ENCODE measurements at regions not wholly inside any gene's neighbourhood (a gene's known extent, or its start where the extent isn't known, plus 50 kb on each side); places are given as distances from the start of the nearest gene placed in this dataset.

DNA sequence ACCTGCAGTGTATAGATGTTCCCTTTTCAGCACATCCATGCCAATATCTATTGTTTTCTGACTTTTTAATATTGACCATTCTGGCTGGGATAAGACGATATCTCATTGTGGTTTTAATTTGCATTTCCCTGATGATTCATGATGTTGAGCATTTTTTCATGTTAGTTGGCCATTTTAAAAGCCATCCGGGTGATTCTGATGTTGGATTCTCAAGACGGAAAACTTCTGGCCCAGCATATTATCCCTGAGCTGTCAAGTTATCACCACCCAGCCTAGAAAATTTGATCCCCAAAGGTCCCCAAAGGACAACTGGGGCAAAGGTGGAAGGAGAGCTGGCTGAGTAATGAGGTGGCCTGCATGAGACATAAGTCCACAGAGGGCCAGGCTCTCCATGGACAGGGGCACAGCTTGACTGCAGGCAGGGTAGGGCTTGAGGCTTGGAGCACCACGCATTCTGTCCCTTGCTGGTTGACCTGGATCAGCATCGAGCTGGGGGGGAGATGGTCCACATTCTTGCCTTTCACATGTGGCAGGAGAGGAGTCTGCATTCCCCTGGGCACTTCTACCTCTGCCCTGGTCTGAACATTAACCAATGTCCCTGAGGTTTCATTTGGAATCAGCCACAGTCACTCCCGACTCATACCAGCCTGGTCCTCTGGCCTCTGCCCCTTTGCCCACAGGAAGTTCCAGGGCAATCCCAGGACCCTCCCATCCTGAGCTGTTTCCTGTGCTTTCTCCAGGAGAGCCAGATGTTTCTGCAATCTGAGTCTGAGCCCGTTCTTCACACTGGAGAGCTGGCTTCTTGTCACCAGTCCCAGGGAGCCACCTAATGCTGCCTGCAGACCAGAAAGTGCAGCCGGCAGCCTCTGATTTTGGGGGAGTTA lies 69.2 kb downstream of the ISG20 start:
- intact Hi-C loops (cut with DNase I), result no loop called here
- ATAC-seq, result no peak
- no peak for DNase-seq (ENCODE audit: low spot score)

GRCh38 chr15:88708655-88709054 lies 69.8 kb downstream of the ISG20 start:
- DNase-seq (ENCODE audit: low spot score) (no peak), ATAC-seq (no peak)
- intact Hi-C loops (cut with DNase I), result no loop called here

GRCh38 chr15:88710027-88710715 lies 71.4 kb downstream of the ISG20 start:
- ATAC-seq (no peak), DNase-seq (ENCODE audit: low spot score) (no peak)
- intact Hi-C loops (cut with DNase I), result no loop called here

DNA sequence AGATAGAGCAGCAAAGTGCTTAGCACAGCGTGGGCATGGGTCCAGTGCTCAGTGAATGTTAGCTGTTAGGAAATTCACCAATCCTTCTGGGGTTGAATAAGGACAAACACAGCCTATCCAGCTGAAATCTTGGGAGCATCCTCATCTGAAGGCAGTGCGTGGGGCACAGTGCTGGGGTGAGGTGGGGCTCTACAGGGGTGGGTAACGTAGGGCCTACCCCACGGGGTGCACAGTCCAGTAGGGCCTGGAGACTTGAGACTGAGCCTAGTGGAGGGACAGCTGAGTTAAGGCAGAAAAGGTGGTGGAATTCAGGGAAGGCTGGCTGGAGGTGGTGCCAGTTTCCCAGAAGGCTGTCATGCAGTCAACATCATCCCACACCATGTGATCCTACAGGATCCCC lies 73.0 kb downstream of the ISG20 start:
- intact Hi-C loops (cut with DNase I), result no loop called here
- DNase-seq (ENCODE audit: low spot score), result no peak
- ATAC-seq, result peak; percentile 11

GRCh38 chr15:88714782-88715372 lies 76.1 kb downstream of the ISG20 start:
- no peak for DNase-seq (ENCODE audit: low spot score)
- intact Hi-C loops (cut with DNase I), result no loop called here
- ATAC-seq, result peak; percentile 86

- no peak for ATAC-seq
- intact Hi-C loops (cut with DNase I), result no loop called here
- no peak for DNase-seq (ENCODE audit: low spot score)
Observed at GRCh38 chr15:88716543-88717381, 77.9 kb downstream of the ISG20 start.

DNA sequence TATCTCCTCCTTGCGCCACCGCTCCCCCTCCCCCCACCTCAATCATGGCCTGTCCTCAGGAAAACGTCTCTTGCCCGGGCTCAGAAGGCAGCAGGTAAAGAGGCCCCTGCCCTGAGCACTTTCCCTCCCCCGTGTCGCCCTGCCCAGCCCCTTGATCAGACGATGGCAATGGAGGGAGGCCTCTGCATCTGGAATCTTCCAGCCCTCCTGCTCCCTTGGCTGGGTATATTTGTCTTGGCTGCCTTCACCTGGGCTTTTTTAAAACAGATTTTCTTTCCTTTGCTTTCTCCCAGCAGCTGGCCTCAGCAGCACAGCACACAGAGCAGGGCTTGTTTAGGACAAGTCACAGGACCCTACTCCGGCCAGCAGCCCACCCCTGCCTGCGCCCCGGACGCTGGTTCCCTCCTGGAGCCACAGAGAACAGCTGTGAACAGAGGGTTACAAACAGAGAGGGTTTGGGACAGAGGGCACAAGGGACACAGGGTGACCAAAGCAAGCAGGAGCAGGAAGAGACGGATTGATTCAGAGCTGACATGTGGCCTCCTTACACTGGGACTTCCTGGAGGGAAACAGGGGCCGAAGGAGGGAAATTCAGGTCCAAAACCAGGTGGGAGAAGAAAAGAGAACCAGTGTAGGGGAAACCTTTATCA lies 78.7 kb downstream of the ISG20 start:
- intact Hi-C loops (cut with DNase I), result no loop called here
- DNase-seq (ENCODE audit: low spot score) (no peak), ATAC-seq (peak; percentile 83)

- intact Hi-C loops (cut with DNase I), result no loop called here
- ATAC-seq (no peak), DNase-seq (ENCODE audit: low spot score) (no peak)
Observed at GRCh38 chr15:88718731-88719130, 79.9 kb downstream of the ISG20 start.

- ATAC-seq, result no peak
- DNase-seq (ENCODE audit: low spot score), result no peak
- intact Hi-C loops (cut with DNase I), result no loop called here
Observed at GRCh38 chr15:88719654-88720053, 80.8 kb downstream of the ISG20 start.

GRCh38 chr15:88725305-88726210 lies 77.7 kb upstream of the ACAN start:
- intact Hi-C loops (cut with DNase I), result loop anchor here (2.0 kb wide), 1 partner anchor 79 kb away; no protein-coding TSS in a partner anchor
- DNase-seq (ENCODE audit: low spot score), result no peak
- no peak for ATAC-seq

DNA sequence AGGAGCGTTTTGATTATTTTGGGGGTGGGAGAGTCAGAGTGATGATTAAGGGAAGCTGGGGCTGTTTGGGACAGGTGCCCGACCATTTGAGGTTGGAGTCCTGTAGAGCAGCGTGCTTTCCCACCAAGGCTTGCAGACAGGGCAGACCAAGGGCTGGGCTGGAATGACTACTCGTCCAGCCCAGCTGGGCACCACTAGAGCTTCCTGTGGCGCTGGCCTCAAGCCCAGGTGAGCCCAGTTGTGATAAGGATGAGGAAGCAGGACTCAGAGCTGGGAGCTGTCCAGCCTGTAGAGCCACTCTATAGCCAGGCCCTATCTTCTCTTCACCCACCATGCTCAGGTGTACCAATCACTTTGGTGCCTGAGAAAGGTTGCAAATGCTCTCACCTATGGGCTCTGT lies 75.8 kb upstream of the ACAN start:
- no peak for ATAC-seq
- DNase-seq (ENCODE audit: low spot score), result no peak
- intact Hi-C loops (cut with DNase I), result no loop called here

DNA sequence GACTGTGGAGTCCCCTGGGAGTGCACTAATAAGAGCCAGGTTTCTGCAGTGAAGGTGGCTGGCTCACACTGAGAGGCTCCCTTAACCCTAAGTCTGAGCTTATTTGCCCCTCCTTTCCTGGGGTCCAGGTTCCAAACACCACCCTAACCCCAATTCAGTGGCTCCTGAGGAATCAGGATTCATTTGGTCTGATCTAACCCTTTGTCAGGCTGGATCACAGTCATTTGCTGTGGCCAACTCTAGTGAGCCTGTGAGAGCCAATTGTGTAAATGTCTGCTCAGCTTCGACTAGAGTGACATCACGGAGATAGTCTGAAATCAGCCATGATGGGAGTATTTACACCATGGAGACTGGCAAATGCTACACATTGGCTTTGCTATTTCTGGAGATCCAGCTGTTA lies 73.7 kb upstream of the ACAN start:
- DNase-seq (ENCODE audit: low spot score) (no peak), ATAC-seq (no peak)
- intact Hi-C loops (cut with DNase I), result no loop called here

- no peak for ATAC-seq
- intact Hi-C loops (cut with DNase I), result no loop called here
- DNase-seq (ENCODE audit: low spot score), result no peak
Observed at GRCh38 chr15:88730751-88731150, 72.5 kb upstream of the ACAN start.

GRCh38 chr15:88735212-88735611 lies 68.0 kb upstream of the ACAN start:
- ATAC-seq (no peak), DNase-seq (ENCODE audit: low spot score) (no peak)
- intact Hi-C loops (cut with DNase I), result no loop called here

GRCh38 chr15:88736204-88736603 lies 67.0 kb upstream of the ACAN start:
- ATAC-seq, result no peak
- intact Hi-C loops (cut with DNase I), result no loop called here

DNA sequence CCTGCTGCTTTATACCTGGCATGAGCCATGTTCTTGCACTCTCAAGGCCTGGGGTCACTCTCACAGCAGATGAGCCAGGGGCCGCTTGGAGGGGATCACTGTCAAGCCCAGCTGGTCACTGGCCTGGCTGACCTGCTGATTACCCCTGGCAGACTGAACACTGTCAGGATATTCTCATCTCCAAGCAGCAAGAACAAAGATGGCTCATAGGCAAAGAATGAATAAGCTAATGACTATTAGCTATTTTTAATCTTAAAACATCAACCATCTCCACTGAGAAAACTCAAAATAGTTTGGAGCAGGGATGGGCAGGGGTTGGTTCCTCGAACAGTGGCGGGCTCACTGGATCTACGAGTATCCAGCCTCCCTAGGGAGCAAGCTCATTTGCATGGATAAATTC lies 64.4 kb upstream of the ACAN start:
- intact Hi-C loops (cut with DNase I), result no loop called here
- ATAC-seq, result peak; percentile 28
- DNase-seq (ENCODE audit: low spot score), result no peak

More at GRCh38 chr15:88736204-88736603, 67.0 kb upstream of the ACAN start:
- no peak for DNase-seq (ENCODE audit: low spot score)

DNA sequence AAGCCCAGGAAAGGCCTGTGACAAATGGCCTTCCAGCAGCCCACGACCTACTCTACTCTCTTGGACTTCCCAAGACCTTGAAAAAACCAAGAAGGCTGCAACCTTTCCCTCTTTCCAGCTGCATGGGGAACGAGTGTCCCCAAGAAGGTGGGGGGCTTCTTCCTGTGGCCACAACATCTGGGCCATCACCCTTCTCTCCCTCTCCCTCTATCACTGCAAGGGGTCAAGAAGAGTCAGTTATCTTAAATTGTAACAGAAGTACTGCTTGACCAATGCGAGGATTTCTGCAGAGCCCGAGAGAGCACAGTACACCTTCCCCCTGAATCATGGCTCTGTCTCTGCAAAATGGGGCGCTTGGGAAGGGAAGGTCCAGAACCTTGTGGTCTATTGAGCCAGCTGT lies 63.7 kb upstream of the ACAN start:
- intact Hi-C loops (cut with DNase I), result no loop called here
- ATAC-seq (no peak), DNase-seq (ENCODE audit: low spot score) (no peak)

DNA sequence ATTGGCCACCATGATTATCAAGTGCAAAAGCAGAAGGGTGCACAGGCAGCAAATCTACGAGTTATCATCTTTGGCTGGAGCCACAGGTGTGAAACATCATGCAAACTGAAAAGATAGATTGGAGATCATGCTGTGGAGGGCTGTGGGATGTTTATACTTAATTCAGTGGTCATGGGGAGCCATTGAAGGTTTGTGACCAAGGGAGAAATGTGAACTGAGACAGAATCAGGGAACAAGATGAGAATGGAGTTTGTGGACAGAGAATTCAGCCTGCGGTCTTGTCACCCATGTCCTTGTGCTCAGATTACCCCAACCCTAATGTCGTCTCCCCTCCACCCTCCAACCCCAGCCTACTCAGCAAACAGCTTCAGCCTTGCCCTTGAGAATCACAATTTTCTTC lies 62.9 kb upstream of the ACAN start:
- ATAC-seq (no peak), DNase-seq (ENCODE audit: low spot score) (no peak)
- intact Hi-C loops (cut with DNase I), result no loop called here
